NOMO-1 (cell line): ENCODE measurements at regions not wholly inside any gene's neighbourhood (a gene's known extent, or its start where the extent isn't known, plus 50 kb on each side); places are given as distances from the start of the nearest gene placed in this dataset.
"Not testable (repeated sequence)": the region's sequence is repeated elsewhere in the genome, so short reads cannot be mapped to it uniquely, and the experiment has no call there.

ENCODE experiments used
- DNase-seq, 2 experiments: peaks; one replicate each; lab custom pipeline; 2025; ENCODE audit not compliant: unreplicated experiment in 2 of 2; lab: John Stamatoyannopoulos, UW

GRCh38 chr2:21814588-21815149 lies 690.9 kb downstream of the TDRD15 start:
- no peak for DNase-seq

DNA sequence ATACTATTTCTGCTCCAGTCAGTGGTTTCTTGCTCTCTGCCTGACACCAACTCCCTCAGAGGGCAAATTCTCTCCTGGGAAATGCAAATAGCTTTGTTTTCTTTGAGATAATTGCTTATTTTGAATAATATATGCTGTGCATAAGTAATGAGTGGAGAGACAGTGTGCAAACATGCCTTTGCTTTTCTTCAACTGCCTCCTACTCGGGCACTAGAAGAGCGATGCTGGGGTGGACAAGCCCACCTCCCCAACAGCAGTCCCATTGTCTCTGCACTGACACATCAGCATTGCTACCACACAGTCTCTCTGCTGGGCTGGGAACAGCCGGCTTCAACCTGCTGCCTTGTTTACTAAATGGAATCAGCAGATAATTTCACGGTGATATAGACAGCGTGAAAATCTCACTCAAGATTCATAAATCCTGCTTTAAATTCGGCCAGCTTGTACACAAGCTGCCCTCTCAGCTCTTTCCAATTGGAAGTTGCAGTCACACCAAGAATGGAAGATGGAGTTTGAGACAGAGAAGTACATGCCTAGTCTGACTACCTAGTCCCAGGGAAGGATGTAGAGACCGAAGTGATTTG lies 694.5 kb downstream of the TDRD15 start:
- DNase-seq = no peak

DNA sequence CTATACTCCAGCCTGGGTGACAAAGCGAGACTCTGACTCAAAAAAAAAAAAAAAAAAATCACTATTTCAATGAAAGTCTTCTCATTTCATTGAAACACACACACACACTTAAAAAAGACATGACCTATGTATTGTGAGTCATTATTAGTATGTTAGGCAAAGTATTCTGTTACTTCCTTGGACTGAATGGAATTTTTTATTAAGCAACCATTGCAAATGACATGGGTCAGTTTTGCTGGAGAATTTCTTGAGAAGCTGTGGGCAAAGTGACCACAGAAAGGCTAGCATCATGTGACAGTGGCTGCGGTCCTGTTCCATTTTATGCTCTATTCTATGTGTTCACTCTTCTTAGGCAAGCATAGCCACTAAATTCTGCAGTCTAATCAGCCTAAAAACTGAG lies 695.7 kb downstream of the TDRD15 start:
- DNase-seq = no peak

- DNase-seq = no peak
Measured at GRCh38 chr2:21820271-21820670, 696.5 kb downstream of the TDRD15 start.

DNA sequence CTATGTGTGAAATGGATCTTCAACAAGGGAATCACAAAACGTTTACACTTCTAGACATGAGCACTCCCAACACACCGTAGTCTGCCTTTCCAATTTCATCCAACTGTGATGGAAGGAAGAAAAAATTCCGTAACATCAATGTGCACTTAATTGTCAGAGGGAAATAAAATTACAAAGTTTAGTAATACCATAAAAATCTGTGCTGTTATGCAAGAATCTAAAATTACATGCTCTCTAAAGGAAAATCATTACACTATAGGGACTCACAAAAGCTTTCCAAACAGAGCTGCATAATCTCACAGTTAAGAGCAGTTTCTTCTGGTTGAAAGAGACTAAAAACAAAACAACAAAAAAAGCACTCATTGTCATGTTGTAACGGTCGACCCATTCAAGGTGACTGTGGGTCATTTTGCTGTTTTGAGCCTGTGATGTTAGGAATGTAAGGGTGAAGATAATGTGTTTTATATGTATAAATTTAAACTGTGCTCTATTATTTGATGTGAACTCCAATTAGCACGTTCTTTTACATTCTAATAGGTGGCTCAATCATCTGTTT lies 698.0 kb downstream of the TDRD15 start:
- DNase-seq = no peak

- no peak for DNase-seq
Measured at GRCh38 chr2:21822505-21822904, 698.7 kb downstream of the TDRD15 start.

DNA sequence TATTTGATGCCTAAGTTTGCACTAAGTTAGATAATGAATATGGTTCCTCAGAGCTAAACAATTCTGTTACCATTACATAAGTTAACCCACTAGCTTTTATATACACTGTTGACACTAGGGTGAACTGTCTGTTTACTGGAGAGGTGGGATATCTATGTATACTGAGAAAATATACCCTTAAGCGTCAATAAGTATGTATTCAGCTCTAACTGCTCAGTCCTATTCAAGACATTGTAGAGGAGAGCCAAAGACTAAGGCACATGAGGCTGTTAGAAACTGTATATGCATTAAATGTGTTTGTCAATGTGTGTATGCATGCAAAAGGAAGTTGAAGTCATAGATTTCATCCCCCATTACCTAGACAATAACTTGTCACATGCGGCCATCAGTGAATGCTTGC lies 710.0 kb downstream of the TDRD15 start:
- no peak for DNase-seq

- peak; percentile 2 to 48 for DNase-seq
Measured at GRCh38 chr2:21836261-21836660, 712.5 kb downstream of the TDRD15 start.

GRCh38 chr2:21836719-21837118 lies 713.0 kb downstream of the TDRD15 start:
- DNase-seq = peak; percentile 34 to 62

DNA sequence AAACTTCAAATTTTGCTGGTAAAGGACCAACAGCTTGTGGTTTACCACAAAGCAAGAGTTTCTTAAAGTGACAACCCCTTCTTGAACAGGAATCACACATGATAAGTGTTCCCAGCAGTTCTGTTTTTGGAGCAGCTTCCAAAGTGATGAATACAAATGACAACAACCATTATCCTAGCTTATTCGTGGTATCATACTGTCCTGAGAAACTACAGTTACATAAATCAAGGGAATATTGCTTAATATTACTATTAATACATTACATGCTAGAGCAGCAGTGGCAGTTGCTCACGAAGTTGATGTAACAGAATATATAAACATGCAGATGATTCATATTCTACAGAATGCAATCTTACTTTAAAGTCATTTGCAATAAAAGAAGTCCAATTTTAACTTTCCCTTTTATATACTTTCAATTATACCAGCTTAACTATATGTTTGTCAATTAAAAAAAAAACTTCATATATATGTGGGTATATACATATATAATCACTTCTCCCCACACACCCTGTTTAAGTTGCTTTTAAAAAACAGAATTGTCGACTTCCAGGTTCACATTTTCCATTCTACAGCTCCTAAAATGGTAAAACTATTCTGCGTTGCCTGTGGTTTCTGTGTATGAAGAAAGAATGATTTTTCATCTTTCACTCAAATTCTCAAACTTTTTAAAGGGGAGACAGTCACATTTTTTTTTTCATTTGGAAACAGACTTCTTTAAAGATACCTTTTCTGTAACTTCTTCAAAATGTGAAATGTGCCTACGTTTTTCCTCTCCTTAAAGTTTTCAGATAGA lies 713.6 kb downstream of the TDRD15 start:
- DNase-seq = peak; percentile 7 to 80

DNA sequence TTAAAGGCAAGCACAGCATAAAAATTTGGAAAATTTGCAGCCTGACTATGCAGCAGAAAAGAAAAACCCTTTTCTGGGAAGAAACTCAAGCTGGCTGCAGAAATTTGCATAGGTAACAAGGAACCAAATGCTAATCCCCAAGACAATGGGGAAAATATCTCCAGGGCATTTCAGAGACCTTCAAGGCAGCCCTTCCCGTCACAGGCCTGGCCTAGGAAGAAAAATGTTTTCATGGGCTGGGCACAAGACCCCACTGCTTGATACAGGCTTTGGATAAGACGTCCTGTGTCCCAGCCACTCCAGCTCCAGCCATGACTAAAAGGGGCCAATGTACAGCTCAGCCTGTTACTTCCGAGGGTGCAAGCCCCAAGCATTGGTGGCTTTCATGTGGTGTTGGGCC lies 717.6 kb downstream of the TDRD15 start:
- DNase-seq = no peak

- DNase-seq = not testable (repeated sequence)
Measured at GRCh38 chr2:21850367-21850766, 726.6 kb downstream of the TDRD15 start.

DNA sequence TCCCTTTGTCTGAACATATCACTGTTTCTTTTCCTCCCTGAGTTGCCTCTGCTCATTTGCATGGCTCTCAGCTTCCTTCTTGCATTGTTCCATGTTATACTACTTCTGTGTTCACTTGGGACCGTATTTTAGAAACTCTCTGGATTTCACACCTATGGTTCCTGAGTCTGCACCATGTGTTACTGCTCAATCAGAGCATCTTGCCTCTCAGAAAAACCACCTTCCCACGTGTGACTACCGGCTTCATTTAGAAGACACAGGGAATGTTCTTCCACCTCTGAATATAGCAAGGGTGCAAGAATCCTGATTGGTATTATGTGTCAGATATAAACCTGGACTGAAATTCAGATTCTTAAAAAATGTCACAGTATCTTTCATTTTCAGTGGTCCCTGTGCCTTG lies 731.2 kb downstream of the TDRD15 start:
- DNase-seq = no peak

DNA sequence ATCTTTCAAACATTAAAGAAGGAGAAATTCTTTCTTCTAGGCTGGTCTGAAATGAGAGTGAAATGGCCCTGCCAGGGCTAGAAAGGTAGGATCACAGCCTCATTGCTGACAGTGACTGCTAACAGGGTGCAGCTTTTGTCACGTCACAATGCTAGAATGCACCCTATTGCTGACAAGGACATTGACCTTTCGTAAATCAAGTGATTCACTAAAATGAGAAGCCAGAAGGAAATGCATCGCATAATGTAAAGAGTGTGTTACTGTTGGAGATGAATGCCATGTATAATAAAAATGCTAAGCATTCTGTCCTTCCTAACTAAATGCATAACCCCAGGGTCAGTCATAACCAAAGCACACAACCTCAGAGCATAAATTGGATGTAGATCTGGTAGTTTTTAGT lies 732.9 kb downstream of the TDRD15 start:
- no peak for DNase-seq

- peak; percentile 19 to 70 for DNase-seq
Measured at GRCh38 chr2:21860907-21861306, 737.1 kb downstream of the TDRD15 start.

GRCh38 chr2:21866316-21866715 lies 742.5 kb downstream of the TDRD15 start:
- DNase-seq = no peak

GRCh38 chr2:21887881-21888280 lies 764.1 kb downstream of the TDRD15 start:
- DNase-seq = no peak

- DNase-seq = no peak
Measured at GRCh38 chr2:21890041-21890440, 766.3 kb downstream of the TDRD15 start.

- DNase-seq = no peak
Measured at GRCh38 chr2:21890716-21891115, 766.9 kb downstream of the TDRD15 start.

DNA sequence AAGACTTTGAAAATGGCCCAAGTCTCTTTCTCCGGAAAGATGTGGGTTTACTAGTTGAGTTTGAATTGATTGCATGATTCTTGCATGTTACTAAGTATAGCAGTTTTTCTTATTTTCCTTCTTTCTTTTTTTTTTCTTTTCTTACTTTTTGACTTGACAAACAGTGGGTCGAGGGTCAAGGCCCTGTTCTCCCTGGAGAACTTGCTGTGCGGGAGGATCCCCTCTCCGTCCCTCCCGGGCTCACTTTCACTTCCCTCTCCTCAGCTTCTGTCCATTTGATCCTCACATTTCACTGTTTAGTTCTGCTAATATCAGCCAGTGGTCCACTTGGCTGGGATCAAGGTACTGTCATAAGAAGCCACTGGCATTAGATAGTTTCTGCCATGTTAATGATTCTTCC lies 767.4 kb downstream of the TDRD15 start:
- DNase-seq = peak in 1 of 2 experiments; percentile 32

- DNase-seq = no peak
Measured at GRCh38 chr2:21892140-21892539, 768.4 kb downstream of the TDRD15 start.

- no peak for DNase-seq
Measured at GRCh38 chr2:21895200-21895599, 771.4 kb downstream of the TDRD15 start.
